HG02678 (cell line): ENCODE measurements at regions not wholly inside any gene's neighbourhood (a gene's known extent, or its start where the extent isn't known, plus 50 kb on each side); places are given as distances from the start of the nearest gene placed in this dataset.

Experiments
- ATAC-seq: cut with Tn5 transposase; IDR thresholded peaks from one replicate; pipeline ENCODE4 v1.9.1; 2021; ENCODE audit warnings: mild to moderate bottlenecking, moderate library complexity; ENCODE audit not compliant: unreplicated experiment

DNA sequence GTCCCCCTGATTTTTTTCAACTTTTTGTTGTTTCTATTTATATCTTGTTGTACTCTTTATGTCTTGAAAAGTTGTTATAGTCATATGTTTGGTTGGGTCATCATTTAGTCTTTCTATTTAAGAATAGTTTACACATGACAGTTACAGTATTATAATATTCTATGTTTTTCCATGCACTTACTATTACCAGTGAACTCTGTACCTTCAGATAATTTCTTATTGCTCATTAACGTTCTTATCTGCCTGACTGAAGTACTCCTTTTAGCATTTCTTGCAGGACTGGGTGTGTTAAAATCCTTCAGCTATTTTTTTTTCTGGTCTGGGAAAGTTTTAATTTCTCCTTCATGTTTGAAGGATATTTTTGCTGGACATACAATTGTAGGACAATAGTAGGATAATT lies 157.7 kb upstream of the DIPK2B start:
- no peak for ATAC-seq

DNA sequence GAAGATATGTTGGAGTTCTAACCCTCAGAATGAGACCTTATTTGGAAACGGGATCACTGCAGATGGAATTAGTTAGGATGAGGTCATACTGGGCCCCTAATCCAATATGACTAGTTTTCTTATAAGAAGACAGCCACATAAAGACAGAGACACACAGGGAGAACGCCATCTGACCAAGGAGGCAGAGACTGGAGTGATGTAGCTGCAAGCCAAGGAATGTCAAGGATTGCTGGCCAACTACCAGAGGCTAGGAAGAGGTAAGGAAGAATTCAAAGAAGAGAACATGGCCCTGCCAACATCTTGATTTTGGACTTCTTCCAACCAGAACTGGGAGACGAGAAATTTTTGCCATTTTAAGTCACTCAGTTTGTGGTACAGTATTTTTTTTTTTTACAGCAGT lies 152.8 kb upstream of the DIPK2B start:
- no peak for ATAC-seq

- ATAC-seq: no peak
These were observed 151.9 kb upstream of the DIPK2B start for GRCh38 chrX:45352611-45353010.

- no peak for ATAC-seq
These were observed 150.8 kb upstream of the DIPK2B start for GRCh38 chrX:45351478-45351877.

GRCh38 chrX:45348296-45348695 lies 147.6 kb upstream of the DIPK2B start:
- no peak for ATAC-seq

GRCh38 chrX:45347877-45348276 lies 147.2 kb upstream of the DIPK2B start:
- ATAC-seq: no peak

- ATAC-seq: no peak
These were observed 143.9 kb upstream of the DIPK2B start for GRCh38 chrX:45344594-45344993.

GRCh38 chrX:45329217-45329616 lies 128.5 kb upstream of the DIPK2B start:
- ATAC-seq: no peak

DNA sequence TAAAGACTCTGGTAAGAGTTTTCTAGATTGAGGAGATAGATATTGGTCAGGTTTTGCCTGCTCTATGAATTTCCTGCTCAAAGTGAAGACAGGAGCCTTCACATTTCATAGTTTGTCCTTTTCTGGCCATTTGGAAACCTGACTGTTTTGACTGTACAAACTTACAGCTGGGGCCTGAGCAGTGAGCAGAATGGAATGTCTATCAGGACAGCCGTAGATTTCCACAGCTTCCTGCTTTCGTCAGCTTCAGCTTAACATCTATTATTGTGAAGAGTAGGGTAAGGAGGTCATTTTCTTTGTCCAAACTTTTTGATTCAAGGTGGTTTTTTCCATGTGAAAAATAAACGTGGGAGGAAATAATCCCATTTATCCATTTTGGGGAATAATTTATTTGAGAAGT lies 124.3 kb upstream of the DIPK2B start:
- no peak for ATAC-seq

DNA sequence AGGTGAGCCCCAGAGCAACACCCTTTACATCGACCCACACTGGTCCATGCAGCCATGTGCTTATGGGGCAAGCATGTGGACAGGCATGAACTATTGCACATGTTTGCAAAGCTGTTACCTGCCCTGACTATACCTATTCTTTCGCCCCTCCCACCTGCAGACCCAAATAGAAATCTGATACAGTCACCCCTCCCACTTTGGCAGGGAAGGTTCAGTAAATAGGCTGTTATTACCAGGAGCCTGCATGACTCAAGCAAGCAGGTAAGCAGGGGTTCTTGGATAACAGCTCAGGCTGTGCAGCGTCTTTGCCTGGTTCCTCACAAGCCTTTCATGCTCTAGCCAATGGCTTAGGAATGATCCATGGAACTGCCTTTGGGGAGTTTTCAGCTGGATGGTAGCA lies 122.7 kb upstream of the DIPK2B start:
- no peak for ATAC-seq

- ATAC-seq: no peak
These were observed 122.1 kb upstream of the DIPK2B start for GRCh38 chrX:45322820-45323219.

DNA sequence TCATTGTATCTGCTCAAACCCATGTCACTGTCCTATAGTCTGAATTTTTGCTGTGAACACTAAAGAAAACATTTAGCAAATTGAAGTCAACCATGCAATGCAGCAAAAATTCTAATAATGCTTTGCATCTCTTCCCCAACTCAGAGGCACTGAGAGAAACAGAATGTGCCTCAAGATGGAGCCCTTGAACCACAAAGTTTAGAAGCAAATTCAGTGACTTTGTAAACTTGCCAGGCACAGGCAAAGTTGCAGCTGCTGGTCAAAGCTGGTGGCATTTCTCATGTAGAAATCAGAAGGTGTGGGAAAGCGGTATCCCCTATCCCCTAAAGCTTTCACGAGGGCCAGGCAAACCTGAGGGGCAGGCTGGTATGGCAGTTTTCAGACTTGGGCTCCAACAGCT lies 121.7 kb upstream of the DIPK2B start:
- ATAC-seq: no peak

DNA sequence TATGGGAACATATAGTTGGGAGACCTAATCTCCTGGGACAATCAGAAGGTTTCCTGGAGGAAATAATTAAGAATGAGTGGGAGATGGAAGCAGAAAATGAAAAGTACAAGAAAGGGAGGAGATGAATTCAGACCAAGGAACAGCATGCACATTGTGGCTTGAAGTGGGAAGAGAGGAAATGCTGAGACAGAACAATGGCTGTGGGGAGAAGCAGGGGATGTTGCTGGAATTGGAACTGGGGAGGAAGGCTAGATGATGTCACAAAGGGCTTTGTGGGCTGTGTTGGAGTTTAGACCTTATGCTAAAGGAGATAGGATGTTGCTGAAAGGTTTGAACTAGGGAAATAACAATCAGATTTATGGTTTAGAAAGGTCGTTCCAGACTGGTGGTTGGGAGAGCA lies 119.5 kb upstream of the DIPK2B start:
- no peak for ATAC-seq

- no peak for ATAC-seq
These were observed 109.1 kb upstream of the DIPK2B start for GRCh38 chrX:45309801-45310200.

- no peak for ATAC-seq
These were observed 108.4 kb upstream of the DIPK2B start for GRCh38 chrX:45309096-45309495.

GRCh38 chrX:45306794-45307193 lies 106.1 kb upstream of the DIPK2B start:
- ATAC-seq: no peak

DNA sequence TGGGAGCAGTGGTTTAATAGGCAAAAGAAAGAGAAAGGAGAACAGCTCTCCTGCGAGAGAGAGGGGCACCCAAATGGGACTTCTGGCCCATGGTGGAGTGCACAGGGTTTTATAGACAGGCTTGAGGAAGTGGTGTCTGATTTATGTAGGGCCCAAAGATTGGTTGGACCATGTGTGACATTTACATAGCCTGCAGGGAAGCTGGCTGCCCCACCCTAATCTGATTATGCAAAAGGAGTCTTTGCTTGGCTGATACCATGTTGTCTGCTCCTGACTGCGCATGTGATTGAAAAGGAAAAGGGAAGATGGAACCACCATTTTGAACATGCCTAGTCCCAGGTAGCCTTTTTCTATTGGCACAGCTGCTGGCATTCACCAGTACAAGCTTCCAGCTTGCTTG lies 100.0 kb upstream of the DIPK2B start:
- ATAC-seq: no peak

GRCh38 chrX:45295259-45295986 lies 94.7 kb upstream of the DIPK2B start:
- ATAC-seq: no peak

DNA sequence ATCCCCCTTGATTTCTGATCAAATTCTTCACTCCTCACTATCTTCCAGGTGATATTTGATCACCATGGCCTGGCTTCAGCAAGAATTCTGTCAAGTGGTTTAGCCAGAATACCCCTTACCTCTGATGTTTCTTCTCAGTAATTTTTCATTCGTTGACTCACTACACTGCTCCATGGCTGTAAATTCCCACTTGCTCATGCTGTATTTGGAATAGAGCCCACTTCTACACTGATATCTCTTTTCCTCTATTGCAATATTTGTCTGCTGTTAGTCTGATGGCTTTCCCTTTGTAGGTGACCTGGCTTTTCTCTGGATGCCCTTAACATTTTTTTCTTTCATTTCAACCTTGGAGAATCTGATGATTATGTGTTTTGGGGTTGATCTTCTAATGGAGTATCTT lies 73.9 kb upstream of the DIPK2B start:
- ATAC-seq: no peak

GRCh38 chrX:45267007-45267406 lies 66.3 kb upstream of the DIPK2B start:
- ATAC-seq: no peak

DNA sequence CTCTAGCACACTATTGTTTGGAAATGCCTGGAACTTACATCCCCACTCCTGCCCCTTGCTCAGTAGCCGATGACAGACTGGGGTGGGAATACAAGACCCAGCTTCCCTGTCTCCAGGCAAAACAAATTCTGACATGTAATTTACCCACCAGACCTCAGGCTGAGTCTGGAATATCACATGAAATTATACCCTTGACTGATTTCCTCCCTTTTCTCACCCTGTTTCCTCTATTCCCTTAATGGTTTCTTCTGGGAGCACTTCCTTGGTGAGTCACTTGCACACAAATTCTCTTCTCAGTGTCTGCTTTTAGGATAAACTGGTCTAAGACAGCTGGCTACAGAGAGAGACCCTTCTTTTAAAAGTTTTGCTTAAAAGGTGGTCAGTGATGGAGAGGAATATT lies 65.8 kb upstream of the DIPK2B start:
- ATAC-seq: no peak

- ATAC-seq: no peak
These were observed 64.2 kb upstream of the DIPK2B start for GRCh38 chrX:45264865-45265264.

DNA sequence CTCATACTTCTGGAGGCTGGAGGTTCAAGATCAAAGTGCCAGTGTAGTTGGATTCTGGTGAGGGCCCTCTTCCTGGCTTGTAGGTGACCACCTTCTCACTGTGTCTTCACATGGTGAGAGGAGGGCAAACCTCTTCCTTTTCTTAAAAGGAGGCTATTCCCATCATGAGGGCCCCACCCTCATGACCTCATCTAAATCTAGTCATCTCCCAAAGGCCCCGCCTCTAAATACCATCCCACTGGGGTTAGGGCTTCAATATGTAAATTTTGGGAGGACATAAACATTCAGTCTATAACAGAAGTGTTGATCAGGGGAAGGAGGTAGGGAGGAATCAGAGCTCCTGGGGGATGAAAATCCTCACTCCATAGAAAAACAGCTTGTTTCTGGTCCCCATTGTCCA lies 60.8 kb upstream of the DIPK2B start:
- ATAC-seq: no peak
